ENCODE measurements at regions not wholly inside any gene's neighbourhood (a gene's known extent, or its start where the extent isn't known, plus 50 kb on each side); places are given as distances from the start of the nearest gene placed in this dataset.

- intact Hi-C loops (cut with micrococcal nuclease): no loop called here
Measured at GRCh38 chr13:91158017-91158395, 189.5 kb upstream of the MIR17HG start.

DNA sequence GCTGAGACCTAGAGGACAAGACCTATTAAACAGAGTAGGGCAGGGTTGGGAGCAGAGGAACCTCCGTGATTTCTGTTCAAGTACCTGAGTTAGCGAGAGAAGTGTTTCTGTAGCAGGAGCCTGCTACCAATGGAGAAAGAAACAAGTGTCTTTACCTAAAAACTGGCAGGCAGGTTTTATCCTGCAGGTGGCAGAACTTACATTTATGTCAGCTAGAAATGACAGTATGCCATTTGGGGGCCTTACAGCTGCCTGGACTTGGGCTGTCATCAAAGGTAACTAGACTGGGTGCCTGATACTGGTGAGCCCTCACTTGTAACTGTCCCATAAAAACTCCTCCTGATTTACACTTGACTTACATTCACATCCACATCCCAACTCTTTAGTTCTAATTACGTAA is 185.3 kb upstream of the MIR17HG start:
- intact Hi-C loops (cut with micrococcal nuclease): loop anchor here (5.0 kb wide), 1 partner anchor 50 kb away; no protein-coding TSS in a partner anchor

DNA sequence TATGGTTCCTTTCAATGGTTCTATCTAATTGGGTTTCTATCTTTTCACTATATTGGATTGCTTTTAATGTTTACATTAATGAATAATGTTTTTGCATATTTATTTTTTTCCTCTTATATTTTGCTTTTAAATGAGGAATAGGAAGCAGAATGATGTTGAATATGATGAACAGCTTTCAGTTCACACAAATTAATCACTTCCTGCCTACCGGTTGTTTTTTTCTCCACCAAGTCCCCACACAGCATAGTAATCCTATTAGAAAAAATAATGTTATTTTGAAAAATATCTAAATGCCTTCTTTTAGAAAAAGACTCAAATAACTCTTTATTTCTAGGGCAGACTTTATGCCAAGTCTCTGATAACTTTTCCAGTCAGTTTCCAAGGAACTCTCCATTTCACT is 184.9 kb upstream of the MIR17HG start:
- intact Hi-C loops (cut with micrococcal nuclease): loop anchor here (5.0 kb wide), 1 partner anchor 50 kb away; no protein-coding TSS in a partner anchor

- intact Hi-C loops (cut with micrococcal nuclease): no loop called here
Measured at GRCh38 chr13:91165758-91166157, 181.7 kb upstream of the MIR17HG start.

- intact Hi-C loops (cut with micrococcal nuclease): no loop called here
Measured at GRCh38 chr13:91166714-91167511, 180.6 kb upstream of the MIR17HG start.

DNA sequence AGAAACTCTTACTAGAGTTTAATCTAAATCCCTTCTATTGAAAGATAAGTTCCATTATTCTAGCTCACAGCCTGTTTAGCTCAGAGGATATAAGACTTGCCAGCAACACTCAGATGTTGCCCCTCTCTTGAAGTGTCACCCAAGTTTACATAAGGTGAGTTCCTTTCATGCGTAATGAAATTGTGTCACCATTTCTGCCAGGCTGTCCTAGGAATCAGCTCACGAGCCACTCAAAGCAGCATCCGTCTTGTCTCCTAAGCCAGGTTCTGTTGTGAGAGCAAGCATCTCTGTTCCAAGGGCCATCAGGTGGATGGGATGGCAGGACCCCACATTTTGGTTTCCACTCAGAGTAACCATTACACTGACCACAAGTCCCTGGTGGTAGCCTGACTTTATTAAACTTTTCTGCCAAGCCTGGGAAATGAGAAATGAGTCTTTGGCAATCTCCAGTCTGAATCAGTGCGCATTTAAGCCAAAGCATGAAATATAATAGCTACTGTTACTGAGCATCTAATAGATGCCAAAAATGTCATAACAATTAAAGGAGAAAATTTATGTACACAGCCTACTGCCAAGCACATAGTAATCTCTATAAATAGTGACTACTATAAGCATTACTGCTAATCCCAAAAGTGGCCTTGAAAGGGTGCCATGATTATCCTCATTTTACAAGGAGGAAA is 179.6 kb upstream of the MIR17HG start:
- intact Hi-C loops (cut with micrococcal nuclease): no loop called here

DNA sequence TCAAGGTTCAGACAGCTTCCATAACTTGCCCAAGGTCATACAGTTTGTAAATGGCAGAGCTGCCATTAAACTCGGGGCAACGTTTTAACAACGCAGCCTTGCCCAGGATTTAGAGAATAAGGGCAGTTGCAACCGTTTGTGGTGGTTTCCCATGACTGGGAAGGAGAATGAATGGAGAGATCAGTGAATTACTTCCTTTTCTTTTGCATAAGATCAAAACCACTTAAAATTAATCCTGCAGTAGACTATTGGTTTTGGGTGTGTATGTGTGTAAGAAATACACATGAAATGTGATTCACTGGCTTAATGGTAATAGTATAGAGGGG is 179.1 kb upstream of the MIR17HG start:
- intact Hi-C loops (cut with micrococcal nuclease): no loop called here

- intact Hi-C loops (cut with micrococcal nuclease): no loop called here
Measured at GRCh38 chr13:91169321-91170050, 178.0 kb upstream of the MIR17HG start.

DNA sequence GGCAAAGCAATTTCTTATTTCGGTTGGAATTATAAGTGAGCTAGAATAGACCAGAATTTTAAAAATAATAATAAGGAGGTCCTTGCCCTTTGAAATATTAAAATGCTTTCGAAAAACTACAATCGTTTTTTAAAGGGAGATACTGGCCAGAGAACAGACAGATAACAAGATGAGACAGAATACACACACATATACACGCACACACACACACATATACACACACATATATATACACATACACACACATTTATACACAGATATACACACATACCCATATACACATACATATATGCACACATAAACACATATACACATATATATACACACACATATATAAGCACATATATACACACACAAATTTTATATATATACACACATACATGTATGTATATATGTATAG is 175.3 kb upstream of the MIR17HG start:
- intact Hi-C loops (cut with micrococcal nuclease): no loop called here

DNA sequence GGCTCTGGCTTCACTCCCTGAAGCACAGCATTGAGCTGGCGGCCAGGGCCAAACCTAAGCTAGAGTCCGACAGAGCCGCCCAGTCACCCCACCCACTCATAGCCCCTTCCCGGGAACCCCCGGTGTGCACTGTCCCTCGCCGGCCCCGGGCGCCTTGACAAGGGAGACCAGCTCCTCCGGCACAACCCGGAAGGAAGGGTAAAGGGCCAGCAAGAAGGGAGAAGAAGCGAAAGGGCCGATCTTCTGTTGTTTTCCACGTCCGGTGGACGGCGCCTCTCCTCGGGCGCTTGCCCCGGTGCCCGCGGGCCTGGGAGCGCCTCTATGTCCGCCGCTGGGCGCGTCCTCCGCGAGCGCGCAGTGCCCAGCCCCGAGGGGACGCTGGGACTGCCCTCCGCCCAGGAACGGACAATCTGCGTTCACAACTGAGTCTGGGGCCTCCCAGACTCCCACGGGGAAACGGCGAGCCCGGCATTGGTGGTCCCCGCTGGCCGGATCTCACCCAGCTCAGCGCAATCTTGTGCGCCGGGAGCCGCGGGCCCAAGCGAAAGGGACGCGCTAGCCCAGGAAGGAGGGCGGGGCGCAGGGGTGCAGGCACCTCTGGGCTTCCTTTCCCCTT is 172.5 kb upstream of the MIR17HG start:
- intact Hi-C loops (cut with micrococcal nuclease): no loop called here

DNA sequence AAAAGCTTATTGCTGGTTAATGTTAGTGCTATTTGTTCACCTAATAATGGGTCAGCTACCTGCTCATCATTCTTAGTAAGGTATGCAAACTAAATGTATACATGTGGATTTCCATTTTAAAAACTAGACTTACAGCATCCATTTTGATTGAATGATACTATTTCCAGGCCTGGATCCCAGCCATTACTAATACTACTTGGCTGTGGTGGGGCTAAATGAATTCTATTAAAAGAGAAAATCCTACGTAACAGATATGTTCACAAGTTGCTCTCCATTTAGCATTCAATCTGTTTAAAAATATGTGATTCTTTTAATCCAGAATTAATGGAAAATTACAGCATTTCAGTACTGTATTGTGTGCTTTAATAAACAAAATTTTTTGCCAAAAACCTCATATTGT is 169.4 kb upstream of the MIR17HG start:
- intact Hi-C loops (cut with micrococcal nuclease): no loop called here

DNA sequence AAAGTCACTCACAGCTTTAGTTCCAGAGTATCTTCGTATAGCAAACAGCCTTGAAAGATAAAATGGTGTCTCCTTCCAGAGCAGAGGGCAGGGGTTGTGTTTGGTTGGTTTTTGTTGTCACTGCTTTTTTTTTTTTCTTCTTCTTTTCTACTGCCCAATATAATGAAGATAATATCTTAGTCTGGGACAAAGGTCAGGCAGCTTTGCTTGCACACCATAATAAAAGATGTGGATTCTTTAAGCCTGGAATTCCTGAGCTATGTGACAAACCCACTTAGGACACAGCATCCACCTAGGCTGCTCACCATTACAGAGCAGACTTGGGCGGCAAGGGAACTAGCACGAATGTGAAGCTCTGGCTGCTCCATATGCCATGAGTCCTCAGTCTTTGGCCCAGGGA is 165.6 kb upstream of the MIR17HG start:
- intact Hi-C loops (cut with micrococcal nuclease): no loop called here

DNA sequence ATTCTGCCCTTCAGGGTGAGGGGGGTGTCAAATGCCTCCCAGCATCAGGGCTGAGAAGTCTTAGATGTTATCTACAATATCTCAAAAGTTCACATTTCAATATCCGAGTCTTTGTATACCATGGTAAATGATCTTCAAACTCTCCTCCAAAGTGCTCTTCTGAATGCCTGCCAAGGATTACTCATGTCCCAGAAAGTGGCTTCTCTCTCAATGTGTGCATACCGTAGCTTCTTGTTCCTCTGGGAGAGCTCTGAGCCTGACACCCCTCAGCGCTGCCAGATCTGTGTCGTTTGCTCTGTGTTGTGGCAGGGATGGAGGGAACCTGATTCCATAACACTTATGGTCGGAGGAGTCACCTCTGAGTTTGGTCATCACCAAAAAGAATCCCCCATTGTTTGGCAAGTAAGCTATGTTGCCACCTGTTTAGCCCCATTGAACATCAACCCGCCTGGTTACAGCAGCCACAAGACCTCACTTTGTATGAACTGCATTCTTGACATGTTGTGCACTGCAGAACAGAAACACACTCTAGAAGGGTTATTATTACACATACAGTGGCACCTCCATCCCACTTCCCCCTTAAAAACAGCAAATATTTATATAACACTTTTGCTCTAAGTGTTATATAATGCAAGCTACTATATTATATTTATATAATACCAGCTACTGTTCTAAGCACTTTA is 163.1 kb upstream of the MIR17HG start:
- intact Hi-C loops (cut with micrococcal nuclease): no loop called here

GRCh38 chr13:91185294-91185863 is 162.1 kb upstream of the MIR17HG start:
- intact Hi-C loops (cut with micrococcal nuclease): no loop called here

DNA sequence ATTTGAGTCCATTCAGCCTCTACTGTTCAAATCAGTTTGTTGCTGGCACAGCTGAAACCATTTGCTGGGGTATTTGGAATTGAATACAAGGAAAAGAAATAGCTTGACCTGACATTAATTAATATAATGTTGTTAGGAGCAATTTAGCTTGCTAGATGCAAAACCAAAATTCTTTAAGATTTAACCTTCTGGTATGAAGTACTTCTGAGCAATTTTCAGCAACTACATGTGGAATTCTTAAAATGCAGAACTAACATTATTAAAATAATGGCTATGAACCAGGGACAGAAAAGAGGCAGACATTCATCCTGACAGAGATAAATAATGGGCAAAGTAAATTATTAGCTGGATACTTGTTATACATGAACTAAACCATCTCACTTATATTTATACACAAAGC is 160.0 kb upstream of the MIR17HG start:
- intact Hi-C loops (cut with micrococcal nuclease): no loop called here

DNA sequence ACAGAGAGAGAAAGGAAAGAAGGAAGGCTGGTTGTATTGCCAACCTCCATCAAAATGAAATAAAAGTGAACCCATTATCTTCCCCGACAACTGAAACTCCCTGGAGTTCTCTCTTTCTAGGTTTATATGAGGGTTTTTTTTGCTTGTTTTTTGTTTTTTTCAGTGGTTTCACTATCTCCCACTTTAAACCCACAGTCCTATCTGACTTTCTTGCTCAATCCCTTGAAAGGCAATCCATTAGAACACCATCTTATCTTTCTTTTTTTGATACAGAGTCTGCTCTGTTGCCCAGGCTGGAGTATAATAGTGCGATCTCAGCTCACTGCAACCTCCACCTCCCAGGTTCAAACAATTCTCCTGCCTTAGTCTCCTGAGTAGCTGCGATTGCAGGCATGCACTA is 158.0 kb upstream of the MIR17HG start:
- intact Hi-C loops (cut with micrococcal nuclease): no loop called here

DNA sequence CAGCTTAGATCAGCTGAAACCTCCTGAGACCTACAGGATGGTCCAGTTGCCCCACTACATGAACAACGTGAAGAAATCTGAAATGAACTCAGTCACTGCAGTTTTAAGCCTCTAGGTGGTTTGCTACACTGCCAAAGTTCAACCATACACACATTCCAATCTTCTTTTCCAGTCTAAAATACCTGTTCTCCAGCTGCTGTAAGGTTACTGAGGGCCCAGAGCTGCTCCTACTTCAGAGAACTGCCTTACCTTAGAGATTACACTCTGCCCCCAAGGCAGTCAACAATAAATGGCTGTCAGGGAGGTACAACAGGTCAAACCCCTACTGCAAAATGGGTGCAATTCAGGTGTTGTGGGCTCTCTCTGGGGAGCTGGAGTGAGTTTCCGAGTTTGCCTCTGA is 154.1 kb upstream of the MIR17HG start:
- intact Hi-C loops (cut with micrococcal nuclease): no loop called here

DNA sequence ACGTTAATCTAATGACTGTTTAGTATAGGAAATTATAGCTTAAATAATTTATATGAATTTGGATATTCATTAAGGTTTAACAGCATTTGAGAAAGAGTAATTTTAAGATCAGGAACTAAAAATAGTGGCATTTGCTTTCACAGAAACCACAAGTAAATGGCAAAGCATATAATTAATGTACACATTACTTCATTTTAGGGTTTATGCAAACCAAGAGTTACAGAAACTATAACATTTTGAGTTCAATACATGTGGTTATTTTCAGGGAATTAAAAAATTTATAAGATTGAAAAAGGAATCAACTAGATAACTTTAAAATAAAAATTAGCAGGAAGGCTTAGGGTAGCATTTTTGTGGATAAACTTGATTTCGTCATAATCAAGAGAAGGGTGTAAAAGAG is 151.7 kb upstream of the MIR17HG start:
- intact Hi-C loops (cut with micrococcal nuclease): no loop called here

GRCh38 chr13:91196958-91197357 is 150.5 kb upstream of the MIR17HG start:
- intact Hi-C loops (cut with micrococcal nuclease): no loop called here

- intact Hi-C loops (cut with micrococcal nuclease): no loop called here
Measured at GRCh38 chr13:91199866-91200265, 147.6 kb upstream of the MIR17HG start.

- intact Hi-C loops (cut with micrococcal nuclease): no loop called here
Measured at GRCh38 chr13:91200486-91200885, 147.0 kb upstream of the MIR17HG start.
